ENCODE measurements at regions not wholly inside any gene's neighbourhood (a gene's known extent, or its start where the extent isn't known, plus 50 kb on each side); places are given as distances from the start of the nearest gene placed in this dataset.

DNA sequence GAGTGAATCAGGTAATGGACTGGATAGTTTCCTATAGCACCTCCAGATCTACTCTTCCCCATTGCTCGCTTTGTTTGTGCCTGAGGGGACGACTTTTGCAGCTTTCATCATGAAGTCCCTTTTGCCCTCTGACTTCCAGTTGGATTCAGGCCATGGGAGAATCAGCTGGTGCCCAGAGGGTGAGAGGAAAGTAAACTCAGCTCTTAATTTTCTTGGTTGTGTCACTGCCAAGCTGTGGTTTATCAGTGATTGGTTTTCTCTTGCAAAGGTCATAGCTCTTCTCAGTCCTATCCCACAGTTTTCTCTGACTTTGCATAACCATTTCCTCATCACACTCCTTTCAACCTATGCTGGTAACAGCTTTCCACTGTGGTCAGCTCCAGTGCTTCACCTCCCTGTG lies 200.1 kb downstream of the KCNJ2 start:
- TF ChIP-seq, protein P1, sequence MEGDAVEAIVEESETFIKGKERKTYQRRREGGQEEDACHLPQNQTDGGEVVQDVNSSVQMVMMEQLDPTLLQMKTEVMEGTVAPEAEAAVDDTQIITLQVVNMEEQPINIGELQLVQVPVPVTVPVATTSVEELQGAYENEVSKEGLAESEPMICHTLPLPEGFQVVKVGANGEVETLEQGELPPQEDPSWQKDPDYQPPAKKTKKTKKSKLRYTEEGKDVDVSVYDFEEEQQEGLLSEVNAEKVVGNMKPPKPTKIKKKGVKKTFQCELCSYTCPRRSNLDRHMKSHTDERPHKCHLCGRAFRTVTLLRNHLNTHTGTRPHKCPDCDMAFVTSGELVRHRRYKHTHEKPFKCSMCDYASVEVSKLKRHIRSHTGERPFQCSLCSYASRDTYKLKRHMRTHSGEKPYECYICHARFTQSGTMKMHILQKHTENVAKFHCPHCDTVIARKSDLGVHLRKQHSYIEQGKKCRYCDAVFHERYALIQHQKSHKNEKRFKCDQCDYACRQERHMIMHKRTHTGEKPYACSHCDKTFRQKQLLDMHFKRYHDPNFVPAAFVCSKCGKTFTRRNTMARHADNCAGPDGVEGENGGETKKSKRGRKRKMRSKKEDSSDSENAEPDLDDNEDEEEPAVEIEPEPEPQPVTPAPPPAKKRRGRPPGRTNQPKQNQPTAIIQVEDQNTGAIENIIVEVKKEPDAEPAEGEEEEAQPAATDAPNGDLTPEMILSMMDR (conservative IDR thresholded peaks at IDR 0.05; ENCODE audit: low read length), result no peak
- no peak for TF ChIP-seq EZH2phosphoT487 (IDR thresholded peaks at IDR 0.05; ENCODE audit: borderline replicate concordance)

Data from Loucy (cell line).